ENCODE measurements at regions not wholly inside any gene's neighbourhood (a gene's known extent, or its start where the extent isn't known, plus 50 kb on each side); places are given as distances from the start of the nearest gene placed in this dataset.

- TF ChIP-seq CTCF (IDR thresholded peaks at IDR 0.05), result no peak
Observed at GRCh38 chr10:108840944-108841343, 1082.4 kb downstream of the XPNPEP1 start.

GRCh38 chr10:108836362-108836761, 1086.9 kb downstream of the XPNPEP1 start:
- TF ChIP-seq CTCF (IDR thresholded peaks at IDR 0.05), result no peak

- TF ChIP-seq CTCF (IDR thresholded peaks at IDR 0.05), result no peak
Observed at GRCh38 chr10:108822026-108822425, 1101.3 kb downstream of the XPNPEP1 start.

- no peak for TF ChIP-seq CTCF (IDR thresholded peaks at IDR 0.05)
Observed at GRCh38 chr10:108819302-108819701, 1104.0 kb downstream of the XPNPEP1 start.

- no peak for TF ChIP-seq CTCF (IDR thresholded peaks at IDR 0.05)
Observed at GRCh38 chr10:108817584-108817983, 1105.7 kb downstream of the XPNPEP1 start.

GRCh38 chr10:108817135-108817534, 1106.2 kb downstream of the XPNPEP1 start:
- TF ChIP-seq CTCF (IDR thresholded peaks at IDR 0.05), result no peak

GRCh38 chr10:108812906-108813305, 1110.4 kb downstream of the XPNPEP1 start:
- no peak for TF ChIP-seq CTCF (IDR thresholded peaks at IDR 0.05)

GRCh38 chr10:108812296-108812695, 1111.0 kb downstream of the XPNPEP1 start:
- TF ChIP-seq CTCF (IDR thresholded peaks at IDR 0.05), result no peak
